Fibroblast of peridontal ligament (primary cell): ENCODE measurements at regions not wholly inside any gene's neighbourhood (a gene's known extent, or its start where the extent isn't known, plus 50 kb on each side); places are given as distances from the start of the nearest gene placed in this dataset.

ENCODE experiments used
- DNase-seq: peaks from one replicate; pipeline ENCODE4 v3.0.0-alpha.2; 2010; ENCODE audit errors: extremely low read depth

- peak; percentile 71 for DNase-seq
Observed at GRCh38 chr2:66888791-66889631, 454.1 kb downstream of the MEIS1 start.

GRCh38 chr2:66889632-66889882 is 454.6 kb downstream of the MEIS1 start:
- DNase-seq = no peak

DNA sequence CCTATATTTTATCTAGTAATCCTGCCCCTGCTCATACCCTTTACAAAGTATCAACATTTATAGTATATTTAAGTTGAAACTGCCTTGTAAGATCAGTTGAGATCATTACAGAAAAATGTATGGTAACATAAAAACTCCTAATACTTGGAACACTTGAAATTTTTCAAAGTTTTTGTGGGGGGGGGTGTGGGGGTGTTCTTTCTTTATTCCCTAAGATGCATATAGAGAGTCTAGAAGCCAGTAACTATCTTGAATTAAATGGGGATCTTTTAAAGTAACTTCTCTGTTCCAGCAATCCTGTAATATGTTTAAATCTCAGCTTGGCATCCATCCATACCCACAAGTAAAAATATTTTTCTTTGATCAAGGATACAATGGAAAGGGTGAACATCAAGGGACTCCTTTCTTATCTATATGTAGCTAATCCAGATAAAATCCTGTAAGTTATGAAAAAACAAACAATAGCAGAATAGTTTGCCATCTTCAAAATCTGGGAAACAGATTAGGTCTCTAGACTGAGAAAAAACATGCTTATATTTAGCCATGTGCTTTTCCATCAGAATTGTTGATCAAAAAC is 455.3 kb downstream of the MEIS1 start:
- DNase-seq = no peak

GRCh38 chr2:66895206-66895605 is 460.3 kb downstream of the MEIS1 start:
- DNase-seq = no peak

GRCh38 chr2:66896131-66896530 is 461.2 kb downstream of the MEIS1 start:
- no peak for DNase-seq

DNA sequence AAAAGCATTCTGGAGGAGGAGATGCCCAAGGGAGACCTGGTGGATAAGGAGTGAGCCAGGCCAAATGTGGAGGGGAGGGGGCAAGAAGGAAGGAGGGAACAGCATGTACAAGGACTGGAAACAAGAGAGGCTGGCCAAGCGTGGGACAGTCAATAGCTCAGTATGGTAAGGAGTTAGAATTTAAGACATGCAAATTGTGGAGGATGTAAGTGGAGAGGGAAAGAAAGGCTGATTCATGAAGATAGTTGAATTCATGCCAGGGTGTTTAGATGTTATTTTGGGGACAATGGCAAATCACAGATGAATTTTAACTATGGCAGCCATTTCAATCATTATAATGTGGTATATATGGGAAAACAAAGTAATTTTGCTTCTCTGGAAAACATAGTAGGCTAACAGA is 462.3 kb downstream of the MEIS1 start:
- peak; percentile 50 for DNase-seq

DNA sequence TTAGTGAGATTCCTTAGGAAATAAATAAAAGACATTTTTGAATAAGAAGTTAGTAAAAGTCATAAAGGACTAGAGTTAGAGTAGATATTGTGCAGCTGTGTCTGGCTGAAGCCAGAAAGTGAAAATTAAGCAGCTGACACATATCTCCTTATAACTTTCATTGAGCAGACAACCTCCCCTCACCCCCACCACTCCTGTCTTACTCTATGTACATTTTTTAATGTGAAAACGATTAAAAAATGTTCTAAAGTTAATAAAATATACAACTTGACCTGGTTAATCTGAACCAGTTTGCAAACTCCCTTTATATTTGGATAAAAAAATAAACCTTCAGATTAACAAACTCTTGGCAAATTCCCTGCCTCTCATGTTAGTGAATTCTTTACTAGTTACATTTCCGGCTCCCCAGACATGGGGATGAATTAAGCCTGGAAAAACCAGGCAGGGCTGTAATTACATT is 462.8 kb downstream of the MEIS1 start:
- peak; percentile 22 for DNase-seq

GRCh38 chr2:66899109-66899508 is 464.2 kb downstream of the MEIS1 start:
- DNase-seq = no peak

DNA sequence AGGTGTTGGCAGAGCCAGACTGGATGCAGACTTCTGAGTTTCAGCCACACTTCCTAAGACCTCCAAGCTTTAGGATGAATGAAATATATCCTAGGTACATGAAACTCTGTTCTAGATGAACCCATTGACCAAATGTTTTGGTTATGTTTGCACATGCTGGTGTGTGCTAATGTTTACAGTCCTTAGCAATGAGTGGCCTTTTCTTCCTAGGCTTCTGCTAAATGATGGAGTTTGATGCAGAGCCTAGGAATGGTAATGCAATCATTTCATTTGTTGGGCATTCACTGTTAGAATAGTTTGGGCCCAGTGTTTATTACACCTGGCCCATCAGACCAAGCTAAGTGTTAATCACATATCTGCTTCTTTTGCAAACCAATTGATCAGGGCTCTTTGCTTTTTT is 464.7 kb downstream of the MEIS1 start:
- peak; percentile 2 for DNase-seq

GRCh38 chr2:66901344-66901743 is 466.4 kb downstream of the MEIS1 start:
- DNase-seq = peak; percentile 32

- no peak for DNase-seq
Observed at GRCh38 chr2:66903183-66903582, 468.3 kb downstream of the MEIS1 start.

GRCh38 chr2:66903745-66904465 is 469.0 kb downstream of the MEIS1 start:
- no peak for DNase-seq

- DNase-seq = peak; percentile 33
Observed at GRCh38 chr2:66915237-66915636, 480.3 kb downstream of the MEIS1 start.

DNA sequence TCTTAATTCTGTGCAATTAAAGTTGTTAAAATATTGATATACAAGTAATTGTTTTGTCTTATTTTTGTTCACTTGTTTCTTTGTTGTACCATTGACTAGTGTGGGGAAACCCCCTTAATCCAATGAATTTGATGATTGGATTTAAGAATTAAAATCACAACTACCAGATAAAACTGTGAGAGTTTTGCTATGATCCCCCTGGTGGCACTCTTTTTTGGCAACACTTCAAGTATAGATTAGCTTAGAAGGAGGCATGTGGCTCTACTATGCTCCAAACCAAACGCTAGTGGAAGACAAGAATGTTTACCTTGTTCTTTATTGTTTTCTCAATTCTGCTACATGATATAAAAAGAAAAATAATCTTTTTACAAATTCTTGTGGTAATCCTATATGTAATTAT is 477.8 kb upstream of the ETAA1 start:
- no peak for DNase-seq

DNA sequence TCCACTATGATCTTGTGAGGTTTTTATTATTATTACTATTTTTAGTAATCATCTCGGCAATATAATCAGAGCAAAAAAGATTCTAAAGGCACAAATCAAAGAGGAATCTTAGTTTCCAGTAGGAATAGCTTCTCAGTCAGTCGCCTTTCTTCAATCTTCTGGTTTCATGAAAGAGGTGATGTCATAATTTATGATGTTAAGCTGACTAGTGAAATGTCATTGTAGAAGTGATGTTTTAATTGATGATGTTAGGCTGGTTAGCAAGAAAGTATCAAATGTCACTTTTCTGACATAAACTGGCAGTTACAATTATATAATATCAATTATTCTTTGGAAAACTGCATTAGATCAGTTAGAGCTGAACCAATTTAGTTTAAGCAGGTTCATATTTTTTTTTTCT is 476.7 kb upstream of the ETAA1 start:
- DNase-seq = no peak

DNA sequence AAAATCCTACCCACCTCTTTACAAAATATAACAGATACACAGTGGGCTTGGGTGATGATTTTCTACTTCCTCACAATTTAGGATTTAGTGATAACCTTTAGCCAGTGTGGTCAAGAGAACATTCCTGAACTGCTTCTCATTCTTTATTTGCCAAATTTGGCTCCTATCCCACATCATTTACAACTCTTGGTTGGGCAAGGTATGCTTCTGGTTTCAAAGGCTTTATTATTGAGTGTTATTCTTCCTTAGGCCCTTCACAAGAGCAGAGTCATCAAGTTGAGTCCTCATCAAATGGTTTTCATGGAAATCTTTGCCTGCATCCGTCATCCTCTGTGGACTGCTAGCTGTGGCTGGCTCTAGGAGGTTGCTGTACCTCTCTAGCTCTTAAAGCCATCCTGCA is 472.0 kb upstream of the ETAA1 start:
- no peak for DNase-seq

DNA sequence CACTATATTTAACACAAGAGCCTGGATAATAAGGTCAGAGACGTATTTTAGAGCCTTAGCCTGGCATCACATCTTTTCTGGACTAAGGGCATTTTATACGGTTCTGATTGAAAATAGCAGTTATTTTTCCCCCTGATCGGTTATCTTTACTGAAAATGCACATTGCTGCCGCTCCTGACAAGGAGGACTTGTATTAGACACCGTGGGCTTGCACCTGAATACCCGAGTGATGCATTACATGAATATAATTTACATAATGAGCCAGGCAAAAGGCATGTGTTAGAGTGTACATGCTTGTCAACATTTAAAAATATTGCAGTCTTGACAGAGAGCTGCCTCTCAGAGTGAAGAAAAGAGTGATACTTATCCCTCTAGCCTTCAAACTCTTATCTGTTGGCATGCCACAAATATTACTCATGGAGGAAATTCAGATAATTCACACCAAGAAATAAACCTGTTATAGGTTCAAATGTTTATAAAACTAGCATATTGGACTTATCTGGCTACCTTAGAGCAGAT is 470.5 kb upstream of the ETAA1 start:
- no peak for DNase-seq

GRCh38 chr2:66929632-66930338 is 467.3 kb upstream of the ETAA1 start:
- DNase-seq = peak; percentile 54

GRCh38 chr2:66930339-66931220 is 466.6 kb upstream of the ETAA1 start:
- no peak for DNase-seq

- DNase-seq = no peak
Observed at GRCh38 chr2:66938471-66938967, 458.6 kb upstream of the ETAA1 start.

DNA sequence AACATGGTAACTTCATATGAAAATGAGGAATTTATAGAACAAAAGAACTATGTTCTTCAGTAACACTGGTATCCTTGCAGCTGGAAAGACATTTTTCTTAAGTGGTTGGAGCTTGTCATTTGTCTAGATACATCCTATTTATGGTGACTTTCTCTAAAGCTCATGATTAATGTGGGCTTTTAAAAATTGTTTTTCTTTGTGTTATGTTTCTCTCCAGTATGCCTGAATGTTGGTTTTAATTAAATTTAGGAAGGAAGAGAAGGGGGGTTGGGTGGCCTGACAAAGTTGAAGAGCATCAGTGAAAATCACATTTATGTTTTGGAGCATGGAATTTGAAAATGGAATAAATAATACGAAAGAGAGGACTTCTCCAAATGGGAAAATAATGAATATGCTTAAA is 457.1 kb upstream of the ETAA1 start:
- no peak for DNase-seq
